ENCODE measurements at regions not wholly inside any gene's neighbourhood (a gene's known extent, or its start where the extent isn't known, plus 50 kb on each side); places are given as distances from the start of the nearest gene placed in this dataset.

- Histone ChIP-seq H3K27me3 (no peaks in the 10 kb centered on the region), H3K4me1 (no peaks in the 10 kb centered on the region), H3K36me3 (no peaks in the 10 kb centered on the region), H3K4me3 (no peak overlapping the region), H3K9me3 (no peaks in the 10 kb centered on the region), H3K27ac (no peak overlapping the region)
- intact Hi-C loops (cut with DNase I) = no loop called here
- DNase-seq = no peak
- FAIRE-seq = no peak
- no peak for TF ChIP-seq CTCF (IDR thresholded peaks at IDR 0.05)
- ATAC-seq = no peak
- 66% methylated on average over 6 of the region's 6 CpGs for WGBS, 2 donors
These were observed 111.9 kb downstream of the KDR start for GRCh38 chr4:55013431-55013955.

GRCh38 chr4:55012363-55013230 lies 112.8 kb downstream of the KDR start:
- H3K27ac ChIP-seq = no peak overlapping the region
- intact Hi-C loops (cut with DNase I) = no loop called here
- no peaks in the 10 kb centered on the region for H3K36me3 ChIP-seq
- no peaks in the 10 kb centered on the region for H3K9me3 ChIP-seq
- no peak for TF ChIP-seq CTCF (IDR thresholded peaks at IDR 0.05)
- 39 to 44% methylated on average over 8 of the region's 8 CpGs for WGBS, 2 donors
- no peak overlapping the region for H3K4me3 ChIP-seq
- ATAC-seq (peak; percentile 60 to 85 (median 75)), FAIRE-seq (no peak), DNase-seq (peak in 1 of 6 donors; percentile 18)
- H3K27me3 ChIP-seq = no peaks in the 10 kb centered on the region
- H3K4me1 ChIP-seq = no peaks in the 10 kb centered on the region

GRCh38 chr4:55011761-55012160 lies 113.6 kb downstream of the KDR start:
- FAIRE-seq = no peak
- Histone ChIP-seq H3K36me3 (no peaks in the 10 kb centered on the region), H3K27me3 (no peaks in the 10 kb centered on the region)

GRCh38 chr4:55010550-55010949 lies 114.8 kb downstream of the KDR start:
- no peaks in the 10 kb centered on the region for H3K4me1 ChIP-seq
- ATAC-seq (no peak), FAIRE-seq (no peak), DNase-seq (no peak)
- H3K27ac ChIP-seq = no peak overlapping the region
- no peaks in the 10 kb centered on the region for H3K36me3 ChIP-seq
- intact Hi-C loops (cut with DNase I) = no loop called here
- no peaks in the 10 kb centered on the region for H3K27me3 ChIP-seq
- no peaks in the 10 kb centered on the region for H3K9me3 ChIP-seq
- H3K4me3 ChIP-seq = no peak overlapping the region
- TF ChIP-seq CTCF (IDR thresholded peaks at IDR 0.05) = no peak

More at GRCh38 chr4:55011761-55012160, 113.6 kb downstream of the KDR start:
- Histone ChIP-seq H3K9me3 (no peaks in the 10 kb centered on the region), H3K4me1 (no peaks in the 10 kb centered on the region), H3K4me3 (no peak overlapping the region), H3K27ac (no peak overlapping the region)
- no peak for TF ChIP-seq CTCF (IDR thresholded peaks at IDR 0.05)
- DNase-seq (no peak), ATAC-seq (no peak)
- intact Hi-C loops (cut with DNase I) = no loop called here

All from pancreas (tissue), 10 donors.